ENCODE measurements at regions not wholly inside any gene's neighbourhood (a gene's known extent, or its start where the extent isn't known, plus 50 kb on each side); places are given as distances from the start of the nearest gene placed in this dataset.
A peak's percentile ranks its signal among the peaks of the same experiment; 100 is the strongest.

DNA sequence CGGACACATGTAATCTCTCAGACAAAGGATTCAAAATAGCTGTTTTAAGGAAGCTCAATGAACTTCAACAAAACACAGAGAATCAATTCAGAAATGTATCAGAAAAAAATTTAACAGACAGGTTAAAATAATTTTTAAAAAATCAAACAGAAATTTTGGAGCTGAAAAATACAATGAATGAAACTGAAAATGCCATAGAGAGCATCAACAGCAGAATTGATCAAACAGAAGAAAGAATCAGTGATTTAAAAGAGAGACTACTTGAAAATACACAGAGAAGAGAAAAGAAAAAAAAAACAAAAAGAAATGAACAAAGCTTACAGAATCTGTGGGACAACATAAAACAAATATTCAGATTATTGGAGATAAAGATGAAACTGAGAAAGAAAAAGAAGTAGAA lies 118.8 kb upstream of the GYPA start:
- H3K4ac ChIP-seq (replicated peaks; ENCODE audit: insufficient read length, low read depth, low read length), result no peak overlapping the region
- H2BK5ac ChIP-seq (ENCODE audit: low read depth, low read length), result no peak overlapping the region
- no peak overlapping the region for H4K91ac ChIP-seq (replicated peaks; ENCODE audit: insufficient read length, low read length)
- H4K5ac ChIP-seq (ENCODE audit: insufficient read length, low read depth, low read length), result no peak overlapping the region
- no peak overlapping the region for H3K27ac ChIP-seq (ENCODE audit: low read depth, low read length)
- no peaks in the 10 kb centered on the region for H3K23me2 ChIP-seq (ENCODE audit: low read depth, low read length)
- no peak overlapping the region for H2AK5ac ChIP-seq (ENCODE audit: low read depth, low read length)
- no peak overlapping the region for H3K14ac ChIP-seq (ENCODE audit: insufficient read length)
- H3K23ac ChIP-seq (ENCODE audit: insufficient read length), result no peak overlapping the region
- no peak overlapping the region for H3K4me2 ChIP-seq (ENCODE audit: insufficient read depth in 1 of 2, low read depth in 2 of 2, low read length in 2 of 2)
- FAIRE-seq, result no peak
- no peaks in the 10 kb centered on the region for H3K9me3 ChIP-seq (ENCODE audit: insufficient read depth in 2 of 2, low read depth in 1 of 2, low read length in 1 of 2)
- H3K79me2 ChIP-seq (ENCODE audit: control insufficient read depth in 1 of 2, insufficient read depth in 2 of 2, low read length in 2 of 2), result no peaks in the 10 kb centered on the region
- H2BK15ac ChIP-seq (ENCODE audit: low read length), result no peak overlapping the region
- WGBS, 2 experiments (ENCODE audit: extremely low coverage in 1 of 2, insufficient coverage in 1 of 2, insufficient read length in 1 of 2, insufficient replicate concordance in 2 of 2, low coverage in 1 of 2, low lambda C conversion rate in 2 of 2, missing lambda C conversion rate in 1 of 2), result 94% methylated on average over 1 of the region's 1 CpG; no CpG with 5 or more reads in 1 of the 2 experiments
- ChIA-PET POLR2A (ENCODE audit: partially characterized antibody) (no interaction called here), CTCF (ENCODE audit: partially characterized antibody) (interaction anchor here (1.2 to 1.5 kb wide), 2 partner anchors 8 to 10 kb away, joined by 3 read pairs; no protein-coding TSS in a partner anchor)
- no peaks in the 10 kb centered on the region for H3K36me3 ChIP-seq (ENCODE audit: control insufficient read depth in 2 of 4, insufficient read depth in 4 of 4, low read length in 3 of 4)
- peaks cover 0 to 1% (median 0%) of the 10 kb centered on the region in 4 experiments; a peak in 1 of 7 replicates for H3K27me3 ChIP-seq (replicated peaks in 1 of 4; ENCODE audit: control insufficient read depth in 3 of 4, extremely low read depth in 1 of 4, insufficient read depth in 3 of 4, low read length in 3 of 4)
- no peak overlapping the region for H3K56ac ChIP-seq (replicated peaks; ENCODE audit: insufficient read length, low read depth, low read length)
- no peak overlapping the region for H4K8ac ChIP-seq (ENCODE audit: extremely low read depth, insufficient read depth, low read length)
- H2BK120ac ChIP-seq (replicated peaks; ENCODE audit: low read depth, low read length), result no peak overlapping the region
- H3K18ac ChIP-seq (ENCODE audit: extremely low read depth, low read length), result no peak overlapping the region
- 0 out of 2 replicates have a peak overlapping the region, but pooled peaks have one; percentile 41 for H2AFZ ChIP-seq (ENCODE audit: low read length)
- DNase-seq (ENCODE audit: low read depth in 1 of 2, low spot score in 2 of 2), result no peak
- H3K4me1 ChIP-seq (replicated peaks in 1 of 4; ENCODE audit: control insufficient read depth in 3 of 4, insufficient read depth in 4 of 4, low read length in 3 of 4), result no peaks in the 10 kb centered on the region
- no peak overlapping the region for H2BK12ac ChIP-seq (ENCODE audit: low read depth, low read length)
- H2BK20ac ChIP-seq (ENCODE audit: low read length), result no peak overlapping the region
- no peaks in the 10 kb centered on the region for H3K79me1 ChIP-seq (ENCODE audit: low read depth, low read length)
- no peaks in the 10 kb centered on the region for H4K20me1 ChIP-seq (replicated peaks in 1 of 2; ENCODE audit: control insufficient read depth in 1 of 2, insufficient read depth in 2 of 2, low read length in 2 of 2)
- H3K4me3 ChIP-seq (ENCODE audit: extremely low read depth in 1 of 4, insufficient read depth in 2 of 4, low read depth in 3 of 4, low read length in 4 of 4), result no peak overlapping the region
- no peak overlapping the region for H3K9ac ChIP-seq (replicated peaks in 1 of 4; ENCODE audit: extremely low read depth in 1 of 4, low read depth in 3 of 4, low read length in 3 of 4)
- TF ChIP-seq GABPA (IDR thresholded peaks at IDR 0.05; ENCODE audit: borderline replicate concordance, insufficient read depth, low read length), result no peak

All from H1 (cell line).